HEK293 (cell line): ENCODE measurements at regions not wholly inside any gene's neighbourhood (a gene's known extent, or its start where the extent isn't known, plus 50 kb on each side); places are given as distances from the start of the nearest gene placed in this dataset.

Experiments
- KLF16 ChIP-seq: fragments of 450-650 bp; formaldehyde crosslinking; IDR thresholded peaks from 2 replicates; pipeline ENCODE4 v1.5.1; 2017; ENCODE audit warnings: missing biosample characterization, missing genetic modification characterization
- ZBTB21 ChIP-seq: fragments of 450-650 bp; formaldehyde crosslinking; IDR thresholded peaks from 2 replicates; pipeline ENCODE4 v1.5.1; 2017; ENCODE audit warnings: missing biosample characterization, missing genetic modification characterization
- ZNF670 ChIP-seq: fragments of 450-650 bp; formaldehyde crosslinking; IDR thresholded peaks from 2 replicates; pipeline ENCODE4 v1.5.1; 2016; ENCODE audit warnings: missing biosample characterization, missing genetic modification characterization, low read depth
- TF ChIP-seq, protein P1 (sequence below): fragments of 450-650 bp; formaldehyde crosslinking; IDR thresholded peaks from 2 replicates; pipeline ENCODE4 v1.5.1; 2016; ENCODE audit warnings: missing biosample characterization, missing genetic modification characterization
- TF ChIP-seq, protein P2 (sequence below): fragments of 450-650 bp; formaldehyde crosslinking; IDR thresholded peaks from 2 replicates; pipeline ENCODE4 v1.5.1; 2017; ENCODE audit warnings: missing biosample characterization, mild to moderate bottlenecking, missing genetic modification characterization, moderate library complexity

DNA sequence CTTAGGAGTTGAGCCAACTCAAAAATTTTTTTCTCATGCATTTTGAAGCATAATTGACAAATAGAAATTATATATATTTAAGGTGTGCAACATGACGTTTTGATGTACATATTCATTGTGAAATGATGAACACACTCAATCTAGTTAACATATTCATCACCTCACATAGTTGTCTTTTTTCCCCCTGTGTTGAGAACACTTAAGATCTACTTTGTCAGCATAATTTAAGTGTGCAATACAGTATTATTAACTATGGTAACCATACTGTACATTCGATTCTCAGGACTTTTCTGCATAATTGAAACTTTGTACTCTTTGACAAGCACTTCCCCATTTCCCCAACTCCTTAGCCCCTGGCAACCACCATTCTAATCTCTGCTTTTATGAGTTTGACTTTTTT is 192.2 kb upstream of the ZKSCAN2 start:
- TF ChIP-seq, protein P1, sequence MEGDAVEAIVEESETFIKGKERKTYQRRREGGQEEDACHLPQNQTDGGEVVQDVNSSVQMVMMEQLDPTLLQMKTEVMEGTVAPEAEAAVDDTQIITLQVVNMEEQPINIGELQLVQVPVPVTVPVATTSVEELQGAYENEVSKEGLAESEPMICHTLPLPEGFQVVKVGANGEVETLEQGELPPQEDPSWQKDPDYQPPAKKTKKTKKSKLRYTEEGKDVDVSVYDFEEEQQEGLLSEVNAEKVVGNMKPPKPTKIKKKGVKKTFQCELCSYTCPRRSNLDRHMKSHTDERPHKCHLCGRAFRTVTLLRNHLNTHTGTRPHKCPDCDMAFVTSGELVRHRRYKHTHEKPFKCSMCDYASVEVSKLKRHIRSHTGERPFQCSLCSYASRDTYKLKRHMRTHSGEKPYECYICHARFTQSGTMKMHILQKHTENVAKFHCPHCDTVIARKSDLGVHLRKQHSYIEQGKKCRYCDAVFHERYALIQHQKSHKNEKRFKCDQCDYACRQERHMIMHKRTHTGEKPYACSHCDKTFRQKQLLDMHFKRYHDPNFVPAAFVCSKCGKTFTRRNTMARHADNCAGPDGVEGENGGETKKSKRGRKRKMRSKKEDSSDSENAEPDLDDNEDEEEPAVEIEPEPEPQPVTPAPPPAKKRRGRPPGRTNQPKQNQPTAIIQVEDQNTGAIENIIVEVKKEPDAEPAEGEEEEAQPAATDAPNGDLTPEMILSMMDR (tag by site-specific recombination) = no peak
- TF ChIP-seq ZBTB21 (tag by site-specific recombination) (no peak), ZNF670 (tag by site-specific recombination) (no peak), KLF16 (no peak)
- TF ChIP-seq, protein P2, sequence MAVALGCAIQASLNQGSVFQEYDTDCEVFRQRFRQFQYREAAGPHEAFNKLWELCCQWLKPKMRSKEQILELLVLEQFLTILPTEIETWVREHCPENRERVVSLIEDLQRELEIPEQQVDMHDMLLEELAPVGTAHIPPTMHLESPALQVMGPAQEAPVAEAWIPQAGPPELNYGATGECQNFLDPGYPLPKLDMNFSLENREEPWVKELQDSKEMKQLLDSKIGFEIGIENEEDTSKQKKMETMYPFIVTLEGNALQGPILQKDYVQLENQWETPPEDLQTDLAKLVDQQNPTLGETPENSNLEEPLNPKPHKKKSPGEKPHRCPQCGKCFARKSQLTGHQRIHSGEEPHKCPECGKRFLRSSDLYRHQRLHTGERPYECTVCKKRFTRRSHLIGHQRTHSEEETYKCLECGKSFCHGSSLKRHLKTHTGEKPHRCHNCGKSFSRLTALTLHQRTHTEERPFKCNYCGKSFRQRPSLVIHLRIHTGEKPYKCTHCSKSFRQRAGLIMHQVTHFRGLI (tag by site-specific recombination) = no peak
